ENCODE measurements at regions not wholly inside any gene's neighbourhood (a gene's known extent, or its start where the extent isn't known, plus 50 kb on each side); places are given as distances from the start of the nearest gene placed in this dataset.

DNA sequence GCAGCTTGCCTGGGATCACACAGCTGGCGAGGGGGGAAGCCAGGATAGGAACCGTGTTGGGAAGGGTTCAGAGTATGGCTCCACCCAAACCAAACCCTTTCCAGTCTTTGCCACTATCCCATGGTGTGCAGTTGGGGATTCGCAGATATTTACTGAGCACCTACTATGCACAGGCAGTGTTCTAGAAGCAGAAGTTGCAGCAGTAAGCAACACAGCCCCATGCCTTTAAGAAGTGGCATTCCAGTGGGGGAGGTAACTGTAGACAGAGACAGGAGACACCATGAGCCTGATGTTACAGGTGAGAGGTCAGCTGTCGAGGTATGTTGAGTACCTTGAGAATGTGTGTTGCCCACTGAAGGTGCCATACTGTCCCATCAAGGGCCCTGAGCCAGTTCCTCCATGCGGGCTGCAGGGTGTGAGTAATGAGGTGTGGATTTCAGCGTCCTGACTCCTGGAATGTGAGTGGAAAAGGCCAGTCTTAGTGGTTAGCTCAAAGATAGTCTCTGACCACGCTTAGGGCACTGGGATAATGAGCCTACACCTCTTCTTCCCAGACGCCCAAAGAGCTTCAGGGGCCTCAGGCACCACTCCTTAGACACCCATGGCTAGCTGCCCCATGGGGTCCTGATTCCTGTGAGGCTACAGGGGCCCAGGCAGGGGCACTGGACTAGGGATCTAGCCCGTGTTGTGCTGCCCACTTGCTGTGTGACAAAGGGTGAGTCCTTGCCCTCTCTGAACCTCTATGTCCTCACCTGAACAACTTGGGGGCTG, 71.8 kb upstream of the TP53I11 start:
- TF ChIP-seq POLR2A (IDR thresholded peaks at IDR 0.05) = no peak
- TF ChIP-seq, protein P1, sequence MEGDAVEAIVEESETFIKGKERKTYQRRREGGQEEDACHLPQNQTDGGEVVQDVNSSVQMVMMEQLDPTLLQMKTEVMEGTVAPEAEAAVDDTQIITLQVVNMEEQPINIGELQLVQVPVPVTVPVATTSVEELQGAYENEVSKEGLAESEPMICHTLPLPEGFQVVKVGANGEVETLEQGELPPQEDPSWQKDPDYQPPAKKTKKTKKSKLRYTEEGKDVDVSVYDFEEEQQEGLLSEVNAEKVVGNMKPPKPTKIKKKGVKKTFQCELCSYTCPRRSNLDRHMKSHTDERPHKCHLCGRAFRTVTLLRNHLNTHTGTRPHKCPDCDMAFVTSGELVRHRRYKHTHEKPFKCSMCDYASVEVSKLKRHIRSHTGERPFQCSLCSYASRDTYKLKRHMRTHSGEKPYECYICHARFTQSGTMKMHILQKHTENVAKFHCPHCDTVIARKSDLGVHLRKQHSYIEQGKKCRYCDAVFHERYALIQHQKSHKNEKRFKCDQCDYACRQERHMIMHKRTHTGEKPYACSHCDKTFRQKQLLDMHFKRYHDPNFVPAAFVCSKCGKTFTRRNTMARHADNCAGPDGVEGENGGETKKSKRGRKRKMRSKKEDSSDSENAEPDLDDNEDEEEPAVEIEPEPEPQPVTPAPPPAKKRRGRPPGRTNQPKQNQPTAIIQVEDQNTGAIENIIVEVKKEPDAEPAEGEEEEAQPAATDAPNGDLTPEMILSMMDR (IDR thresholded peaks at IDR 0.05) = no peak
